ENCODE measurements at regions not wholly inside any gene's neighbourhood (a gene's known extent, or its start where the extent isn't known, plus 50 kb on each side); places are given as distances from the start of the nearest gene placed in this dataset.

- H3K4me1 Mint-ChIP-seq (ENCODE audit: low read depth) = no peaks in the 10 kb centered on the region
- no peak overlapping the region for H3K4me3 Mint-ChIP-seq
- intact Hi-C loops (cut with micrococcal nuclease) = no loop called here
- H3K27ac Mint-ChIP-seq = no peak overlapping the region
- H3K36me3 Mint-ChIP-seq (ENCODE audit: low read depth) = no peaks in the 10 kb centered on the region
- no peaks in the 10 kb centered on the region for H3K9me3 Mint-ChIP-seq
- DNase-seq (ENCODE audit: low spot score) = no peak
- peaks cover 21% of the 10 kb centered on the region for H3K27me3 Mint-ChIP-seq (ENCODE audit: insufficient read depth)
Measured at GRCh38 chr6:163948250-163948649, 533.7 kb downstream of the QKI start.

GRCh38 chr6:163947276-163947675 lies 532.8 kb downstream of the QKI start:
- Mint-ChIP-seq H3K27me3 (ENCODE audit: insufficient read depth) (peaks cover 17% of the 10 kb centered on the region), H3K27ac (no peak overlapping the region)
- DNase-seq (ENCODE audit: low spot score) = no peak

GRCh38 chr6:163946437-163946836 lies 531.9 kb downstream of the QKI start:
- Mint-ChIP-seq H3K36me3 (ENCODE audit: low read depth) (no peaks in the 10 kb centered on the region), H3K27ac (no peak overlapping the region)
- intact Hi-C loops (cut with micrococcal nuclease) = no loop called here

More at GRCh38 chr6:163947276-163947675, 532.8 kb downstream of the QKI start:
- intact Hi-C loops (cut with micrococcal nuclease) = no loop called here
- no peaks in the 10 kb centered on the region for H3K36me3 Mint-ChIP-seq (ENCODE audit: low read depth)
- no peaks in the 10 kb centered on the region for H3K9me3 Mint-ChIP-seq
- no peaks in the 10 kb centered on the region for H3K4me1 Mint-ChIP-seq (ENCODE audit: low read depth)
- no peak overlapping the region for H3K4me3 Mint-ChIP-seq

GRCh38 chr6:163945808-163946207 lies 531.3 kb downstream of the QKI start:
- DNase-seq (ENCODE audit: low spot score) = no peak
- no peaks in the 10 kb centered on the region for H3K9me3 Mint-ChIP-seq
- intact Hi-C loops (cut with micrococcal nuclease) = no loop called here
- no peaks in the 10 kb centered on the region for H3K4me1 Mint-ChIP-seq (ENCODE audit: low read depth)
- no peak overlapping the region for H3K4me3 Mint-ChIP-seq
- peaks cover 13% of the 10 kb centered on the region for H3K27me3 Mint-ChIP-seq (ENCODE audit: insufficient read depth)
- no peak overlapping the region for H3K27ac Mint-ChIP-seq
- no peaks in the 10 kb centered on the region for H3K36me3 Mint-ChIP-seq (ENCODE audit: low read depth)

More at GRCh38 chr6:163946437-163946836, 531.9 kb downstream of the QKI start:
- DNase-seq (ENCODE audit: low spot score) = no peak
- no peaks in the 10 kb centered on the region for H3K4me1 Mint-ChIP-seq (ENCODE audit: low read depth)
- no peak overlapping the region for H3K4me3 Mint-ChIP-seq
- H3K27me3 Mint-ChIP-seq (ENCODE audit: insufficient read depth) = peaks cover 13% of the 10 kb centered on the region
- H3K9me3 Mint-ChIP-seq = no peaks in the 10 kb centered on the region

GRCh38 chr6:163944897-163945296 lies 530.4 kb downstream of the QKI start:
- DNase-seq (ENCODE audit: low spot score) = no peak
- Mint-ChIP-seq H3K27ac (no peak overlapping the region), H3K27me3 (ENCODE audit: insufficient read depth) (peaks cover 13% of the 10 kb centered on the region), H3K4me3 (no peak overlapping the region), H3K9me3 (no peaks in the 10 kb centered on the region), H3K36me3 (ENCODE audit: low read depth) (no peaks in the 10 kb centered on the region), H3K4me1 (ENCODE audit: low read depth) (no peaks in the 10 kb centered on the region)
- intact Hi-C loops (cut with micrococcal nuclease) = no loop called here

GRCh38 chr6:163943607-163944385 lies 529.3 kb downstream of the QKI start:
- H3K27me3 Mint-ChIP-seq (ENCODE audit: insufficient read depth) = peaks cover 13% of the 10 kb centered on the region
- no peak overlapping the region for H3K4me3 Mint-ChIP-seq
- H3K36me3 Mint-ChIP-seq (ENCODE audit: low read depth) = no peaks in the 10 kb centered on the region
- intact Hi-C loops (cut with micrococcal nuclease) = no loop called here
- no peak overlapping the region for H3K27ac Mint-ChIP-seq
- no peaks in the 10 kb centered on the region for H3K9me3 Mint-ChIP-seq
- no peak for DNase-seq (ENCODE audit: low spot score)
- no peaks in the 10 kb centered on the region for H3K4me1 Mint-ChIP-seq (ENCODE audit: low read depth)

GRCh38 chr6:163942790-163943189 lies 528.3 kb downstream of the QKI start:
- Mint-ChIP-seq H3K4me3 (no peak overlapping the region), H3K9me3 (no peaks in the 10 kb centered on the region), H3K27me3 (ENCODE audit: insufficient read depth) (peaks cover 13% of the 10 kb centered on the region), H3K36me3 (ENCODE audit: low read depth) (no peaks in the 10 kb centered on the region), H3K27ac (no peak overlapping the region), H3K4me1 (ENCODE audit: low read depth) (no peaks in the 10 kb centered on the region)
- DNase-seq (ENCODE audit: low spot score) = no peak
- intact Hi-C loops (cut with micrococcal nuclease) = no loop called here

GRCh38 chr6:163941624-163941976 lies 527.1 kb downstream of the QKI start:
- H3K27ac Mint-ChIP-seq = no peak overlapping the region
- H3K4me3 Mint-ChIP-seq = no peak overlapping the region
- intact Hi-C loops (cut with micrococcal nuclease) = no loop called here
- DNase-seq (ENCODE audit: low spot score) = no peak
- no peaks in the 10 kb centered on the region for H3K4me1 Mint-ChIP-seq (ENCODE audit: low read depth)
- H3K27me3 Mint-ChIP-seq (ENCODE audit: insufficient read depth) = peaks cover 13% of the 10 kb centered on the region
- H3K36me3 Mint-ChIP-seq (ENCODE audit: low read depth) = no peaks in the 10 kb centered on the region
- no peaks in the 10 kb centered on the region for H3K9me3 Mint-ChIP-seq

- no peak overlapping the region for H3K27ac Mint-ChIP-seq
- H3K9me3 Mint-ChIP-seq = no peaks in the 10 kb centered on the region
- no peaks in the 10 kb centered on the region for H3K36me3 Mint-ChIP-seq (ENCODE audit: low read depth)
- no peak overlapping the region for H3K4me3 Mint-ChIP-seq
- no peak for DNase-seq (ENCODE audit: low spot score)
- no peaks in the 10 kb centered on the region for H3K4me1 Mint-ChIP-seq (ENCODE audit: low read depth)
- intact Hi-C loops (cut with micrococcal nuclease) = no loop called here
- peaks cover 13% of the 10 kb centered on the region for H3K27me3 Mint-ChIP-seq (ENCODE audit: insufficient read depth)
Measured at GRCh38 chr6:163940705-163941623, 526.4 kb downstream of the QKI start.

GRCh38 chr6:163937071-163937470 lies 522.6 kb downstream of the QKI start:
- H3K9me3 Mint-ChIP-seq = no peaks in the 10 kb centered on the region
- H3K4me3 Mint-ChIP-seq = no peak overlapping the region
- DNase-seq (ENCODE audit: low spot score) = no peak
- H3K36me3 Mint-ChIP-seq (ENCODE audit: low read depth) = no peaks in the 10 kb centered on the region
- no peak overlapping the region for H3K27ac Mint-ChIP-seq
- peaks cover 2% of the 10 kb centered on the region for H3K27me3 Mint-ChIP-seq (ENCODE audit: insufficient read depth)
- intact Hi-C loops (cut with micrococcal nuclease) = no loop called here
- H3K4me1 Mint-ChIP-seq (ENCODE audit: low read depth) = no peaks in the 10 kb centered on the region

- Mint-ChIP-seq H3K27ac (no peak overlapping the region), H3K36me3 (ENCODE audit: low read depth) (no peaks in the 10 kb centered on the region), H3K9me3 (no peaks in the 10 kb centered on the region), H3K4me3 (no peak overlapping the region), H3K4me1 (ENCODE audit: low read depth) (no peaks in the 10 kb centered on the region), H3K27me3 (ENCODE audit: insufficient read depth) (no peaks in the 10 kb centered on the region)
- intact Hi-C loops (cut with micrococcal nuclease) = no loop called here
- DNase-seq (ENCODE audit: low spot score) = no peak
Measured at GRCh38 chr6:163935158-163935762, 520.7 kb downstream of the QKI start.

- Mint-ChIP-seq H3K36me3 (ENCODE audit: low read depth) (no peaks in the 10 kb centered on the region), H3K4me1 (ENCODE audit: low read depth) (no peaks in the 10 kb centered on the region), H3K27ac (no peak overlapping the region), H3K4me3 (no peak overlapping the region), H3K9me3 (no peaks in the 10 kb centered on the region), H3K27me3 (ENCODE audit: insufficient read depth) (no peaks in the 10 kb centered on the region)
- no peak for DNase-seq (ENCODE audit: low spot score)
- intact Hi-C loops (cut with micrococcal nuclease) = no loop called here
Measured at GRCh38 chr6:163930012-163930411, 515.5 kb downstream of the QKI start.

GRCh38 chr6:163929538-163929937 lies 515.0 kb downstream of the QKI start:
- no peaks in the 10 kb centered on the region for H3K9me3 Mint-ChIP-seq
- no peaks in the 10 kb centered on the region for H3K36me3 Mint-ChIP-seq (ENCODE audit: low read depth)
- H3K27ac Mint-ChIP-seq = no peak overlapping the region
- intact Hi-C loops (cut with micrococcal nuclease) = no loop called here
- DNase-seq (ENCODE audit: low spot score) = no peak
- no peaks in the 10 kb centered on the region for H3K4me1 Mint-ChIP-seq (ENCODE audit: low read depth)
- no peak overlapping the region for H3K4me3 Mint-ChIP-seq
- no peaks in the 10 kb centered on the region for H3K27me3 Mint-ChIP-seq (ENCODE audit: insufficient read depth)
